KMS-11 (cell line): ENCODE measurements at regions not wholly inside any gene's neighbourhood (a gene's known extent, or its start where the extent isn't known, plus 50 kb on each side); places are given as distances from the start of the nearest gene placed in this dataset.

Source experiments
- H2AFZ ChIP-seq: fragments of 200-600 bp; sonication (generic); 2 replicates; pipeline ENCODE4 v1.6.1; 2016; ENCODE audit warnings: antibody characterized with exemption, mixed run types, low read depth
- H3K27ac ChIP-seq: fragments of 200-600 bp; sonication (generic); 2 replicates; pipeline ENCODE4 v1.6.1; 2016; ENCODE audit warnings: mild to moderate bottlenecking, mixed run types
- H3K27me3 ChIP-seq: fragments of 200-600 bp; sonication (generic); 2 replicates; pipeline ENCODE4 v1.6.1; 2017; ENCODE audit warnings: mild to moderate bottlenecking, low read depth, mixed run types, moderate library complexity; ENCODE audit not compliant: insufficient read depth
- H3K36me3 ChIP-seq: fragments of 200-600 bp; sonication (generic); 2 replicates; pipeline ENCODE4 v1.6.1; 2017; ENCODE audit warnings: mild to moderate bottlenecking, mixed run types; ENCODE audit not compliant: insufficient read depth
- H3K4me1 ChIP-seq: fragments of 200-600 bp; sonication (generic); 2 replicates; pipeline ENCODE4 v1.6.1; 2016; ENCODE audit warnings: mild to moderate bottlenecking, low read depth, mixed run types; ENCODE audit not compliant: poor library complexity, severe bottlenecking
- H3K4me2 ChIP-seq: fragments of 200-600 bp; sonication (generic); 2 replicates; pipeline ENCODE4 v1.7.0; 2016; ENCODE audit warnings: mild to moderate bottlenecking, mixed run types
- H3K4me3 ChIP-seq: fragments of 200-600 bp; sonication (generic); IDR thresholded peaks from 2 replicates; pipeline ENCODE4 v1.6.1; 2017; ENCODE audit warnings: low read depth, low read length, mixed read lengths; ENCODE audit not compliant: insufficient read depth
- H3K79me2 ChIP-seq: fragments of 200-600 bp; sonication (generic); 2 replicates; pipeline ENCODE4 v1.6.1; 2016; ENCODE audit warnings: low read depth, mixed run types; ENCODE audit not compliant: insufficient read depth
- H3K9ac ChIP-seq: fragments of 200-600 bp; sonication (generic); 2 replicates; pipeline ENCODE4 v1.6.1; 2016; ENCODE audit warnings: mild to moderate bottlenecking, mixed run types
- H4K20me1 ChIP-seq: fragments of 200-600 bp; sonication (generic); 2 replicates; pipeline ENCODE4 v1.6.1; 2016; ENCODE audit warnings: mild to moderate bottlenecking, mixed run types; ENCODE audit not compliant: insufficient read depth
- TF ChIP-seq, protein P1 (sequence below): fragments of 200-600 bp; sonication (generic); conservative IDR thresholded peaks from 2 replicates; pipeline ENCODE4 v1.6.1; 2017; ENCODE audit warnings: low read depth, mild to moderate bottlenecking, antibody characterized with exemption, low read length, moderate library complexity, mixed read lengths

DNA sequence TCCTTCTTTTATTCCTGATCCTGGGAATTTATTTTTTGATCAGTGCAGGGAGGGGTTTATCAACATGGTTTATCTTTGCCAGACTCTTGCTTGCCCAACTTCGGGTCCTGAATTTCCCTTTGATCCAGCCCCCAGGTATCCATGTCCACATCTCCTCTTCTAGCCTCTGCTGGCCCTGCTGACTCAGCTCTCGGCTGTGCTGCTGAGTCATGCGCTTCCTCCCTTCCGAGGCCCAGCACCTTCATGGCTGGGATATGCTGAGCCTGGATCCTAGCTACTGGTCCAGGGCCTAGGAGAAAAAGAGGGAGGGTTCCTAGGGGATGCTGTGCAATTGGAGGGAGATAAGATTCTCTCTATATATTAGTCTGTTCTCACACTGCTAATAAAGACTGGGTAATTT is 380.7 kb upstream of the SHH start:
- Histone ChIP-seq H4K20me1 (no peaks in the 10 kb centered on the region), H3K4me2 (no peak overlapping the region), H3K9ac (no peak overlapping the region), H3K4me1 (no peaks in the 10 kb centered on the region), H3K36me3 (no peaks in the 10 kb centered on the region), H3K4me3 (no peak overlapping the region), H3K27me3 (no peaks in the 10 kb centered on the region), H3K79me2 (no peaks in the 10 kb centered on the region), H2AFZ (no peak overlapping the region), H3K27ac (no peak overlapping the region)
- TF ChIP-seq, protein P1, sequence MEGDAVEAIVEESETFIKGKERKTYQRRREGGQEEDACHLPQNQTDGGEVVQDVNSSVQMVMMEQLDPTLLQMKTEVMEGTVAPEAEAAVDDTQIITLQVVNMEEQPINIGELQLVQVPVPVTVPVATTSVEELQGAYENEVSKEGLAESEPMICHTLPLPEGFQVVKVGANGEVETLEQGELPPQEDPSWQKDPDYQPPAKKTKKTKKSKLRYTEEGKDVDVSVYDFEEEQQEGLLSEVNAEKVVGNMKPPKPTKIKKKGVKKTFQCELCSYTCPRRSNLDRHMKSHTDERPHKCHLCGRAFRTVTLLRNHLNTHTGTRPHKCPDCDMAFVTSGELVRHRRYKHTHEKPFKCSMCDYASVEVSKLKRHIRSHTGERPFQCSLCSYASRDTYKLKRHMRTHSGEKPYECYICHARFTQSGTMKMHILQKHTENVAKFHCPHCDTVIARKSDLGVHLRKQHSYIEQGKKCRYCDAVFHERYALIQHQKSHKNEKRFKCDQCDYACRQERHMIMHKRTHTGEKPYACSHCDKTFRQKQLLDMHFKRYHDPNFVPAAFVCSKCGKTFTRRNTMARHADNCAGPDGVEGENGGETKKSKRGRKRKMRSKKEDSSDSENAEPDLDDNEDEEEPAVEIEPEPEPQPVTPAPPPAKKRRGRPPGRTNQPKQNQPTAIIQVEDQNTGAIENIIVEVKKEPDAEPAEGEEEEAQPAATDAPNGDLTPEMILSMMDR: no peak

- H3K4me1 ChIP-seq: no peaks in the 10 kb centered on the region
- H3K9ac ChIP-seq: no peak overlapping the region
- no peak overlapping the region for H2AFZ ChIP-seq
- no peaks in the 10 kb centered on the region for H3K79me2 ChIP-seq
- no peak overlapping the region for H3K4me3 ChIP-seq
- no peak overlapping the region for H3K4me2 ChIP-seq
- H4K20me1 ChIP-seq: no peaks in the 10 kb centered on the region
- H3K27ac ChIP-seq: no peak overlapping the region
- no peaks in the 10 kb centered on the region for H3K36me3 ChIP-seq
- TF ChIP-seq, protein P1: no peak
- no peaks in the 10 kb centered on the region for H3K27me3 ChIP-seq
These were observed 378.8 kb upstream of the SHH start for GRCh38 chr7:156191090-156191489.

DNA sequence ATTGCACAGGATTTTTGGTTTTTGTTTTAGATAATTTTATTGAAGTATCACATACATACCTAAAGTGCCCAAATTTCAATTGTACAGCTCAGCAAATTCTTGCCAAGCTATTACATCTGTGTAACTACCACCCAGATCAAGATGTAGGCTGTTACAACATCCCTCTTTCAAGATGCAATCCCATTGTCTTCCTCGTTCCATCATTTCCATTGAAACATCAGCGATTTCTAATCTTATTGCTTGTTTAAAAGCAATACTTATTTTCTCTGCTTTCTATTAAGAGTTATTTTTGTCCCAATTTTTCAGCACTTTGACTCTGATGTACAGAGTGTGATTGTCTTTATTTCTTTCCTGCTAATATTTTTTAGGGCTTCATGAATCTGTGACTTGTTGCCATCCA is 372.8 kb upstream of the SHH start:
- no peaks in the 10 kb centered on the region for H4K20me1 ChIP-seq
- H3K79me2 ChIP-seq: no peaks in the 10 kb centered on the region
- no peak overlapping the region for H3K9ac ChIP-seq
- no peak overlapping the region for H3K4me3 ChIP-seq
- no peaks in the 10 kb centered on the region for H3K27me3 ChIP-seq
- no peaks in the 10 kb centered on the region for H3K36me3 ChIP-seq
- no peak overlapping the region for H3K27ac ChIP-seq
- H3K4me1 ChIP-seq: no peaks in the 10 kb centered on the region
- no peak overlapping the region for H2AFZ ChIP-seq
- no peak overlapping the region for H3K4me2 ChIP-seq
- TF ChIP-seq, protein P1: no peak

DNA sequence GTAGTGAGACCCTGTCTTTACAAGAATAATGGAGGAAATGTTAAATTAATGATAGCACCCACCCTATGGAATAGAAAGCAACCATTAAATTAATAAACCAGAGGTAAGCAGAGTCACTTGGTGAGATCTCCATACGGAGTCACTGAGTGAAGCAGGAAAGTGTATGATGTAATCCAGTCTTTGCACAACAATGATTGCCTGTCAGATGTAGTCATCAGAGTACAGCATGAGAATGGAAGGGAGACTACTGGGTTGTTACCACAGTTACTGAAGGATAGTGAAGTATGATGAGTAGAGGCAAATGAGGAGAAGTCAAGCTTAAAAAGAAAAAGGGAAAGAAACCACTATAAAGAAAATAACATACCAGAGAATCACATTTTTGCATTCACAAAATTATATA is 371.9 kb upstream of the SHH start:
- Histone ChIP-seq H2AFZ (no peak overlapping the region), H3K4me2 (no peak overlapping the region), H4K20me1 (no peaks in the 10 kb centered on the region), H3K36me3 (no peaks in the 10 kb centered on the region), H3K4me1 (no peaks in the 10 kb centered on the region), H3K27me3 (no peaks in the 10 kb centered on the region), H3K27ac (no peak overlapping the region), H3K4me3 (no peak overlapping the region), H3K9ac (no peak overlapping the region), H3K79me2 (no peaks in the 10 kb centered on the region)
- TF ChIP-seq, protein P1: no peak
